ENCODE measurements at regions not wholly inside any gene's neighbourhood (a gene's known extent, or its start where the extent isn't known, plus 50 kb on each side); places are given as distances from the start of the nearest gene placed in this dataset.

GRCh38 chr2:106624787-106625380 lies 137.7 kb downstream of the CD8B2 start:
- TF ChIP-seq CTCF (IDR thresholded peaks at IDR 0.05; ENCODE audit: low read depth, low read length, missing input control) (no peak), RAD21 (IDR thresholded peaks at IDR 0.05) (no peak), HNF4G (IDR thresholded peaks at IDR 0.05) (no peak), FOXA1 (IDR thresholded peaks at IDR 0.05) (no peak), ATF3 (IDR thresholded peaks at IDR 0.05) (no peak), SP1 (IDR thresholded peaks at IDR 0.05) (no peak), ZBTB33 (IDR thresholded peaks at IDR 0.05) (no peak), TAF1 (conservative IDR thresholded peaks at IDR 0.05) (no peak), REST (IDR thresholded peaks at IDR 0.05) (no peak), YY1 (IDR thresholded peaks at IDR 0.05) (no peak)

Measured in liver (tissue), 3 donors.